Coronary artery (tissue), 2 donors: ENCODE measurements at regions not wholly inside any gene's neighbourhood (a gene's known extent, or its start where the extent isn't known, plus 50 kb on each side); places are given as distances from the start of the nearest gene placed in this dataset.

Source experiments
- DNase-seq: peaks from one replicate; pipeline ENCODE4 v3.0.0-alpha.2; 2017; ENCODE audit warnings: low spot score
- H3K27ac ChIP-seq, 2 donors: fragments of 200-600 bp; sonication (generic); one replicate each; pipeline ENCODE4 v1.5.1; 2016 to 2019
- H3K4me3 ChIP-seq: fragments of 200-600 bp; sonication (generic); 2 replicates; pipeline ENCODE4 v1.5.1; 2016; ENCODE audit warnings: mild to moderate bottlenecking, moderate library complexity
- TF ChIP-seq, protein P1 (sequence below): fragments of 200-600 bp; sonication (generic); IDR thresholded peaks from one replicate; pipeline ENCODE4 v1.5.1; 2019; ENCODE audit warnings: antibody characterized with exemption

DNA sequence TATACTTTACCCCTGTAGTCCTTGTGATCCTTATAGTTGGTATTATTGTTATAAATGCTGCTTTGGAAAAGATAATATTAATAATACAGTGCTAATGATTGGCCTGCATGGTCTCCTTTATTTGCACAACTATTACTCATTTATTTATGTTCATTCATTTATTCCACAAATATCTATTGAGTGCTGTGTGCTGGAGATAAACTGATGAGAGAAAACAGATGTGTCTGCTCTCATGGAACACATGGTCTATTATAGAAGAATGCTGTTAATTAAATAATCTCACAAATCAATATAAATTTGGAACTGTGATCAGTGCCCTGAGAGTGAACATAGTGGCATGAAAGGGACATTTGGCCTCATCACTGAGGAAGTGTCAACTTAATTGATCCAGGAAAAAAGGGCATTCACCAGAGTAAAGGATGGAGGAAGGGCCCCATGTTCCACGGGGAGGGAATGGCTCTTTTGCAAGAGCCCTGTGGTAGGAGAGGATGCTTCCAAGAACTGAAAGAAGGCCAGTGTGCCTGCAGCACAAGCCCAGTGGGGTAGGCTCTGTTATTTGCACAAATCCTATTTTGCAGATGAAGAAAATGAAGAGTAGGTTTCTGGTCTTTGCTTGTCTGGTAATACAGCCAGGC lies 91.5 kb upstream of the STK39 start:
- H3K27ac ChIP-seq = no peak overlapping the region
- TF ChIP-seq, protein P1, sequence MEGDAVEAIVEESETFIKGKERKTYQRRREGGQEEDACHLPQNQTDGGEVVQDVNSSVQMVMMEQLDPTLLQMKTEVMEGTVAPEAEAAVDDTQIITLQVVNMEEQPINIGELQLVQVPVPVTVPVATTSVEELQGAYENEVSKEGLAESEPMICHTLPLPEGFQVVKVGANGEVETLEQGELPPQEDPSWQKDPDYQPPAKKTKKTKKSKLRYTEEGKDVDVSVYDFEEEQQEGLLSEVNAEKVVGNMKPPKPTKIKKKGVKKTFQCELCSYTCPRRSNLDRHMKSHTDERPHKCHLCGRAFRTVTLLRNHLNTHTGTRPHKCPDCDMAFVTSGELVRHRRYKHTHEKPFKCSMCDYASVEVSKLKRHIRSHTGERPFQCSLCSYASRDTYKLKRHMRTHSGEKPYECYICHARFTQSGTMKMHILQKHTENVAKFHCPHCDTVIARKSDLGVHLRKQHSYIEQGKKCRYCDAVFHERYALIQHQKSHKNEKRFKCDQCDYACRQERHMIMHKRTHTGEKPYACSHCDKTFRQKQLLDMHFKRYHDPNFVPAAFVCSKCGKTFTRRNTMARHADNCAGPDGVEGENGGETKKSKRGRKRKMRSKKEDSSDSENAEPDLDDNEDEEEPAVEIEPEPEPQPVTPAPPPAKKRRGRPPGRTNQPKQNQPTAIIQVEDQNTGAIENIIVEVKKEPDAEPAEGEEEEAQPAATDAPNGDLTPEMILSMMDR = no peak
- no peak overlapping the region for H3K4me3 ChIP-seq
- no peak for DNase-seq

DNA sequence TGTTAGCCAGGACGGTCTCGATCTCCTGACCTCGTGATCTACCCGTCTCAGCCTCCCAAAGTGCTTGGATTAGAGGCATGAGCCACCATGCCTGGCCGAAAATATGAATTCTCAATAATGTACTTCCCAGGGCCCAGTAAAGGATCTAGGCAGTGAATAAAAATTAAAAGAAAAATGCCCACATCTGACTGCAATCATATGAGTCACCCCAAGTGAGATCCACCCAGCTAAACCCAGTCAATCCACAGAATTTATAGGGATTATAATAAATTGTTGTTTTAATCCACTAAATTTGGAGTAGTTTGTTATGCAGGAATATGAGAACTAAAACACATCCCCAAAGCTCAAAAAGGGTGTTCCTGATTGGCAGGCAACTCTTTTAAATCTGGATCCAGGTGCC lies 93.5 kb upstream of the STK39 start:
- Histone ChIP-seq H3K27ac (no peak overlapping the region), H3K4me3 (no peak overlapping the region)
- TF ChIP-seq, protein P1 = no peak
- DNase-seq = no peak

DNA sequence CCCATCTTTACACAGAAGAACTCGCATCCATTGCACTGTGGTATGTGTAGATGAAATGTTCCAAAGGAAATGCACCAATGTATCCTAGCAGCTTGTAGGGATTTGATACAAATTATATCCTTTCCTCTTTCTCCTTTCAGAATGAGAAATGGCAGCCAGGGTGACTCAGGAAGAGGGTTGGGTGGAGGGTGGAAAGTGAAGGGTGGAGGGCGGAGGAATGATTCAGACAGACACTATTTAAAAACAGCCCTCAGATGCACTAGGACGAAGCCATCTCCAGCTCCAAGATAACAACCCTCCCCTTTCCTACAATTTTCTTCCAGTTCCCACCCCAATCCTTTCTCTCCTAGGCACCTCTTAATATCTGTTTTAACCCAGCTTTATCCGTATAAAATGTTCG lies 96.2 kb upstream of the STK39 start:
- H3K4me3 ChIP-seq = no peak overlapping the region
- H3K27ac ChIP-seq = no peak overlapping the region
- TF ChIP-seq, protein P1 = no peak
- DNase-seq = no peak

DNA sequence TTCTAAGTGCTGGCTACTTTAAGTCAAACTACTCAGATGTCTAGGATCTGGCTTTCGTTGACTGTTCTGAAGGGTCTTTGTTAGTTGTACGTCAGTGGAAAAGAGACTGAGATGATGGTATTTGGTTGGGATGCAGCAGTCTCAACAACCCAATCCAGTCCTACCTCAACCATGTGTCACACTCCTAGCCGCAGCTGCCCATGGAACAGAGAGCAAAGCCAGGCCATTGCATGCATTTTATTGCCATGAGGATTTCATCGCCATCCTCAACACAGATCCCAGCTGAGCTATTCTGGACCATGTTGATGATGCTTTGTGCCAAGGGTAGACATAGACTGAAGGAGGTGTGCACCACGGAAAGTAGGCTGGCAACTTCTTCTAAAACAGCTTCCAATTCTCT lies 97.3 kb upstream of the STK39 start:
- Histone ChIP-seq H3K27ac (no peak overlapping the region), H3K4me3 (no peak overlapping the region)
- TF ChIP-seq, protein P1 = no peak
- no peak for DNase-seq

DNA sequence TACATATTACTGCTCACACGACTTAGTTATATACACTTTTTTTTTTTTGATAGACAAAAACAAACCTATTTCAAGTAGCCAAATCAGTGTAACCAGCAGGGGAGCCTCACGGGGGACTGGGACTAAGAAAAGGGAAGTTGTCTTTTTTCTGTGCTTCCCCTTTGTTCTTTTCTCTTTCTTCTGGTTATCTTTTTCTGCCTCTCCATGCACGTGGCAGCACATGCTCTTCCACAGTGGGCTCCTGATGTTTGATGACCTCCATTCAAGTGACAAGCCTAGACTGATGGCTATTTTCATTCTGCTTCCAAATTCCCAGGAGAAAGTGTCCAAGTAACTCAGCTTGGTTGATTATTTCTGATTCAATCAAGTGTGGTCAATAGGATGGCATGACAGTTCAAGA lies 98.2 kb upstream of the STK39 start:
- TF ChIP-seq, protein P1 = no peak
- DNase-seq = no peak
- H3K27ac ChIP-seq = no peak overlapping the region
- no peak overlapping the region for H3K4me3 ChIP-seq

DNA sequence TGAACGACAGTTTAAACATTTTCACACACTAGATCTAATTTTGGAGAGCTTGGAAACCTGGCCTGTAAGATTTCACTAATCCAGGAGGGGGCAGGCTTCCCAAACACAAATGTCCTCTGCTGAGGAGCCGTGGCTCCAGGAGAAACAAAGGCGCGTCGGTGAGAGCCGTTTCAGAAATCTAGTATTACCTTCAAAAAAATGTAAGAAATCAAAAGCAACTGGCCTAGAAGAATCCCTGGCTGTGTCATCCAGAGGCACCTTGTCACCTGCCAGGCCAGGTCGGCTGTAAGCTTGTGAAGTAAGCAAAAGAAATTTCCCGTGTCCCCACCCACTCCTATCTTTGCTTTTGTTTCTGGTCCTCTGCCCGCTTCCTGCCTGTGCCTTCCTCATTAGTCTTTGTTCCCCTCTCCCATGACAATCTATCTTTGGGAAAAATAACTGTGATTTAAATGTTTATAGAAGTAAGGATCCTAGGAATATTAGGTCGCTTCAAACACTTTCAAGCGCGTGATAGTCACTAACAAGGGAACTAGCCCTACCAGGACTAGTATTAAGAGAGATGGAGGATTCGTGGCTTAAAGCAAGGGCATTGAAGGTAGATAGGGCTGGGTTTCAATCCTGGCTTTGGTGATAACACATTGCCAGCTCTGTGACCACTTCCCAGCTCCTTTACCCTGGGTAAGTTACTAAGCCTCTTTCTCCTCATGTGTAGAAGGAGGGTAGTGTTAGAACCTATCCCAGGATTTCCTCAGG lies 99.5 kb upstream of the STK39 start:
- Histone ChIP-seq H3K4me3 (peak overlapping the region; percentile 61), H3K27ac (no peak overlapping the region)
- TF ChIP-seq, protein P1 = peak; percentile 69
- no peak for DNase-seq

DNA sequence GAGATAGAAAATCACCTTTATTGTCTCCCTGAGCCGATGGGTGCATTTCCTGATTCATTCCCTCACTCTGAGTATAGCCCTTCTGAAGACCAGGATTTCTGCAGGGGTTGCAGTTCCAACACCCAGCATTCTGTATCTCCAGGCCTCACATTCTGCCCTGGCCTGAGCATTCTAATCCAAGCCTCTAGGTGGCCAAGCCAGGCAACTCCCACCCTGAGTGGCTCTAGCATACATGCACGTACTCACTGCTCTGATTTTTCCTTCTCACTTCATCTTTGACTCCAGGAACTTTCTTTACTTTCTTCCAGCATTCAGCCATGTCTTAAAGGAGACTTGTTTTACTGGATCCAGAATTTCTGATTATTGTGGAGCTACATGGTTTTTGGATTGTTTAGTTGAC lies 100.7 kb upstream of the STK39 start:
- Histone ChIP-seq H3K4me3 (no peak overlapping the region), H3K27ac (no peak overlapping the region)
- no peak for DNase-seq
- TF ChIP-seq, protein P1 = no peak
